GM18505 (cell line): ENCODE measurements at regions not wholly inside any gene's neighbourhood (a gene's known extent, or its start where the extent isn't known, plus 50 kb on each side); places are given as distances from the start of the nearest gene placed in this dataset.
"Not testable (repeated sequence)": the region's sequence is repeated elsewhere in the genome, so short reads cannot be mapped to it uniquely, and the experiment has no call there.

Experiments
- ATAC-seq: cut with Tn5 transposase; IDR thresholded peaks from one replicate; pipeline ENCODE4 v1.9.1; 2021; ENCODE audit not compliant: unreplicated experiment
- POLR2A ChIP-seq: IDR thresholded peaks from 4 replicates; pipeline ENCODE4 v1.6.1; 2011; ENCODE audit warnings: borderline replicate concordance; ENCODE audit not compliant: insufficient read depth, insufficient read length; ENCODE audit errors: extremely low read depth

GRCh38 chr2:144015036-144015435 lies 504.9 kb downstream of the ZEB2 start:
- TF ChIP-seq POLR2A: no peak
- no peak for ATAC-seq

- no peak for ATAC-seq
- no peak for TF ChIP-seq POLR2A
Measured at GRCh38 chr2:144014103-144014502, 505.8 kb downstream of the ZEB2 start.

GRCh38 chr2:144012304-144012703 lies 507.6 kb downstream of the ZEB2 start:
- no peak for ATAC-seq
- TF ChIP-seq POLR2A: no peak

- ATAC-seq: no peak
- no peak for TF ChIP-seq POLR2A
Measured at GRCh38 chr2:144011553-144011952, 508.4 kb downstream of the ZEB2 start.

GRCh38 chr2:144011098-144011497 lies 508.8 kb downstream of the ZEB2 start:
- no peak for TF ChIP-seq POLR2A
- ATAC-seq: no peak

- no peak for TF ChIP-seq POLR2A
- ATAC-seq: no peak
Measured at GRCh38 chr2:144010096-144010836, 509.7 kb downstream of the ZEB2 start.

GRCh38 chr2:144006139-144006538 lies 513.8 kb downstream of the ZEB2 start:
- no peak for ATAC-seq
- TF ChIP-seq POLR2A: no peak

- no peak for ATAC-seq
- no peak for TF ChIP-seq POLR2A
Measured at GRCh38 chr2:144004742-144005141, 515.2 kb downstream of the ZEB2 start.

GRCh38 chr2:144003460-144004075 lies 516.4 kb downstream of the ZEB2 start:
- TF ChIP-seq POLR2A: no peak

GRCh38 chr2:143996974-143997373 lies 522.9 kb downstream of the ZEB2 start:
- TF ChIP-seq POLR2A: no peak
- ATAC-seq: no peak

More at GRCh38 chr2:144003460-144004075, 516.4 kb downstream of the ZEB2 start:
- no peak for ATAC-seq

- TF ChIP-seq POLR2A: no peak
- ATAC-seq: no peak
Measured at GRCh38 chr2:143994961-143995360, 525.0 kb downstream of the ZEB2 start.

GRCh38 chr2:143991596-143991995 lies 528.3 kb downstream of the ZEB2 start:
- ATAC-seq: not testable (repeated sequence)

- TF ChIP-seq POLR2A: no peak
- ATAC-seq: no peak
Measured at GRCh38 chr2:143988082-143988481, 531.8 kb downstream of the ZEB2 start.

GRCh38 chr2:143981428-143981827 lies 538.5 kb downstream of the ZEB2 start:
- ATAC-seq: no peak
- TF ChIP-seq POLR2A: no peak

GRCh38 chr2:143977356-143977755 lies 542.6 kb downstream of the ZEB2 start:
- no peak for TF ChIP-seq POLR2A
- no peak for ATAC-seq

- no peak for ATAC-seq
- TF ChIP-seq POLR2A: no peak
Measured at GRCh38 chr2:143975216-143975615, 544.7 kb downstream of the ZEB2 start.
